SU-DHL-6 (cell line): ENCODE measurements at regions not wholly inside any gene's neighbourhood (a gene's known extent, or its start where the extent isn't known, plus 50 kb on each side); places are given as distances from the start of the nearest gene placed in this dataset.

ENCODE experiments used
- CTCF ChIP-seq: fragments of 200-600 bp; sonication (generic); IDR thresholded peaks from one replicate; pipeline ENCODE4 v1.5.1; 2017; ENCODE audit warnings: antibody characterized with exemption, mild to moderate bottlenecking, low read length, moderate library complexity; ENCODE audit not compliant: insufficient read depth, poor library complexity, severe bottlenecking
- EZH2phosphoT487 ChIP-seq: fragments of 200-600 bp; sonication (generic), shearing (Covaris generic); conservative IDR thresholded peaks from 2 replicates; pipeline ENCODE4 v1.6.1; 2018; ENCODE audit warnings: mild to moderate bottlenecking, antibody characterized with exemption, low read length, moderate library complexity, mixed read lengths

GRCh38 chr6:22124756-22125155, 172.1 kb downstream of the PRL start:
- TF ChIP-seq CTCF, result no peak
- no peak for TF ChIP-seq EZH2phosphoT487
